Loucy (cell line): ENCODE measurements at regions not wholly inside any gene's neighbourhood (a gene's known extent, or its start where the extent isn't known, plus 50 kb on each side); places are given as distances from the start of the nearest gene placed in this dataset.

ENCODE experiments used
- EZH2phosphoT487 ChIP-seq: fragments of 200-600 bp; IDR thresholded peaks from 2 replicates; pipeline ENCODE4 v1.6.1; 2018; ENCODE audit warnings: antibody characterized with exemption, mild to moderate bottlenecking, moderate library complexity, borderline replicate concordance
- TF ChIP-seq, protein P1 (sequence below): fragments of 200-600 bp; sonication (generic); conservative IDR thresholded peaks from 2 replicates; pipeline ENCODE4 v1.5.1; 2014; ENCODE audit warnings: mild to moderate bottlenecking, antibody characterized with exemption, low read length

DNA sequence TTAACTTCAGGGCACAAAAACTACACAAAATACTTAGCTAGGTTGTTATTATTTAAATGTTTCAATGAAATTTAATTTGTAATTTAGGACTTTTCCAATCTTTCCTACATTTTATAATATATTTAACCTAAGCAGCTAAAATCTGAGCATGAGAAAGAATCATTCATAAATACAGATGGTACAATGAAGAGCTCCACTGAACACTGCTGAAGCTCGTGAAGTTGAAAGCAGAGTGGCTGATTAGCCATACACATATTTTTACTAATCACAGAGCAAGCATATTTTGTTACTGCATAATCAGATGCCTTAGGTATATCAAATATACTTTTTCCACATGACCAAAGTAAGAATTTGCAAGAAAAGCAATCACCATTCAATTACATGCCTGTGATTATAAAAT lies 184.9 kb upstream of the ETAA1 start:
- TF ChIP-seq, protein P1, sequence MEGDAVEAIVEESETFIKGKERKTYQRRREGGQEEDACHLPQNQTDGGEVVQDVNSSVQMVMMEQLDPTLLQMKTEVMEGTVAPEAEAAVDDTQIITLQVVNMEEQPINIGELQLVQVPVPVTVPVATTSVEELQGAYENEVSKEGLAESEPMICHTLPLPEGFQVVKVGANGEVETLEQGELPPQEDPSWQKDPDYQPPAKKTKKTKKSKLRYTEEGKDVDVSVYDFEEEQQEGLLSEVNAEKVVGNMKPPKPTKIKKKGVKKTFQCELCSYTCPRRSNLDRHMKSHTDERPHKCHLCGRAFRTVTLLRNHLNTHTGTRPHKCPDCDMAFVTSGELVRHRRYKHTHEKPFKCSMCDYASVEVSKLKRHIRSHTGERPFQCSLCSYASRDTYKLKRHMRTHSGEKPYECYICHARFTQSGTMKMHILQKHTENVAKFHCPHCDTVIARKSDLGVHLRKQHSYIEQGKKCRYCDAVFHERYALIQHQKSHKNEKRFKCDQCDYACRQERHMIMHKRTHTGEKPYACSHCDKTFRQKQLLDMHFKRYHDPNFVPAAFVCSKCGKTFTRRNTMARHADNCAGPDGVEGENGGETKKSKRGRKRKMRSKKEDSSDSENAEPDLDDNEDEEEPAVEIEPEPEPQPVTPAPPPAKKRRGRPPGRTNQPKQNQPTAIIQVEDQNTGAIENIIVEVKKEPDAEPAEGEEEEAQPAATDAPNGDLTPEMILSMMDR, result no peak
- no peak for TF ChIP-seq EZH2phosphoT487
